ENCODE measurements at regions not wholly inside any gene's neighbourhood (a gene's known extent, or its start where the extent isn't known, plus 50 kb on each side); places are given as distances from the start of the nearest gene placed in this dataset.
"Not testable (repeated sequence)": the region's sequence is repeated elsewhere in the genome, so short reads cannot be mapped to it uniquely, and the experiment has no call there.

GRCh38 chr14:106269451-106270204 is 743.2 kb downstream of the TMEM121 start:
- no peak overlapping the region for H3K9ac ChIP-seq (ENCODE audit: low read length)
- H4K12ac ChIP-seq (ENCODE audit: low read depth, low read length) = no peak overlapping the region
- no peaks in the 10 kb centered on the region for H3K27me3 ChIP-seq (ENCODE audit: insufficient read depth, low read length)
- no peak overlapping the region for H3K27ac ChIP-seq (ENCODE audit: low read depth, low read length)
- no peak overlapping the region for H2BK120ac ChIP-seq (ENCODE audit: insufficient read depth, low read length, poor library complexity)
- DNase-seq = no peak
- H3K4me2 ChIP-seq (ENCODE audit: low read length) = no peak overlapping the region
- H2BK12ac ChIP-seq (ENCODE audit: low read length) = no peak overlapping the region
- peaks cover 21% of the 10 kb centered on the region for H3K9me3 ChIP-seq (ENCODE audit: insufficient read depth, low read depth, low read length)
- H3K79me1 ChIP-seq (ENCODE audit: low read length) = no peaks in the 10 kb centered on the region
- H3K14ac ChIP-seq (ENCODE audit: low read length) = no peak overlapping the region
- no peak overlapping the region for H3K4me3 ChIP-seq (ENCODE audit: low read depth, low read length)
- H3K23ac ChIP-seq (ENCODE audit: low read length) = no peak overlapping the region
- H2BK5ac ChIP-seq (ENCODE audit: low read depth, low read length, poor library complexity) = no peak overlapping the region
- no peak overlapping the region for H4K91ac ChIP-seq (ENCODE audit: low read depth, low read length)
- H2AK5ac ChIP-seq (ENCODE audit: low read length) = no peak overlapping the region
- H3K18ac ChIP-seq (ENCODE audit: low read length) = no peak overlapping the region
- no CpG with 5 or more reads among the region's 12 CpGs for WGBS (ENCODE audit: extremely low coverage, insufficient coverage, insufficient read length)
- H3K4ac ChIP-seq (ENCODE audit: low read depth, low read length) = no peak overlapping the region
- no peaks in the 10 kb centered on the region for H3K4me1 ChIP-seq (ENCODE audit: control insufficient read depth in 1 of 2, insufficient read depth in 2 of 2, low read length in 2 of 2)
- no peaks in the 10 kb centered on the region for H3K36me3 ChIP-seq (ENCODE audit: control insufficient read depth in 1 of 2, insufficient read depth in 2 of 2, low read length in 2 of 2)
- no peaks in the 10 kb centered on the region for H3K79me2 ChIP-seq (ENCODE audit: control insufficient read depth, insufficient read depth, low read length, poor library complexity)
- H4K8ac ChIP-seq (ENCODE audit: low read depth, low read length) = no peak overlapping the region
- H2AFZ ChIP-seq (ENCODE audit: insufficient read depth, low read length, poor library complexity) = no peak overlapping the region

- peaks cover 26% of the 10 kb centered on the region for H3K9me3 ChIP-seq (ENCODE audit: insufficient read depth, low read depth, low read length)
- H3K9ac ChIP-seq (ENCODE audit: low read length); DNase-seq; H2BK5ac ChIP-seq (ENCODE audit: low read depth, low read length, poor library complexity); H3K4me3 ChIP-seq (ENCODE audit: low read depth, low read length); H3K79me2 ChIP-seq (ENCODE audit: control insufficient read depth, insufficient read depth, low read length, poor library complexity); H3K4me1 ChIP-seq (ENCODE audit: control insufficient read depth in 1 of 2, insufficient read depth in 2 of 2, low read length in 2 of 2); H2AK5ac ChIP-seq (ENCODE audit: low read length); H3K4me2 ChIP-seq (ENCODE audit: low read length); H3K79me1 ChIP-seq (ENCODE audit: low read length); H4K12ac ChIP-seq (ENCODE audit: low read depth, low read length); H3K14ac ChIP-seq (ENCODE audit: low read length); H3K4ac ChIP-seq (ENCODE audit: low read depth, low read length); H3K27me3 ChIP-seq (ENCODE audit: insufficient read depth, low read length); H2BK120ac ChIP-seq (ENCODE audit: insufficient read depth, low read length, poor library complexity); H3K23ac ChIP-seq (ENCODE audit: low read length); H3K27ac ChIP-seq (ENCODE audit: low read depth, low read length); H4K8ac ChIP-seq (ENCODE audit: low read depth, low read length); H3K18ac ChIP-seq (ENCODE audit: low read length); H2BK12ac ChIP-seq (ENCODE audit: low read length); H3K36me3 ChIP-seq (ENCODE audit: control insufficient read depth in 1 of 2, insufficient read depth in 2 of 2, low read length in 2 of 2); H4K91ac ChIP-seq (ENCODE audit: low read depth, low read length); H2AFZ ChIP-seq (ENCODE audit: insufficient read depth, low read length, poor library complexity): not testable (repeated sequence)
- no CpG with 5 or more reads among the region's 4 CpGs for WGBS (ENCODE audit: extremely low coverage, insufficient coverage, insufficient read length)
Observed at GRCh38 chr14:106270476-106271121, 744.2 kb downstream of the TMEM121 start.

GRCh38 chr14:106276326-106277267 is 750.2 kb downstream of the TMEM121 start:
- Histone ChIP-seq H3K36me3 (ENCODE audit: control insufficient read depth in 1 of 2, insufficient read depth in 2 of 2, low read length in 2 of 2) (no peaks in the 10 kb centered on the region), H4K12ac (ENCODE audit: low read depth, low read length) (no peak overlapping the region), H3K4me1 (ENCODE audit: control insufficient read depth in 1 of 2, insufficient read depth in 2 of 2, low read length in 2 of 2) (no peaks in the 10 kb centered on the region), H4K8ac (ENCODE audit: low read depth, low read length) (no peak overlapping the region), H3K18ac (ENCODE audit: low read length) (no peak overlapping the region), H3K4me3 (ENCODE audit: low read depth, low read length) (no peak overlapping the region), H2BK120ac (ENCODE audit: insufficient read depth, low read length, poor library complexity) (no peak overlapping the region), H3K27ac (ENCODE audit: low read depth, low read length) (no peak overlapping the region), H3K9ac (ENCODE audit: low read length) (no peak overlapping the region), H2BK12ac (ENCODE audit: low read length) (no peak overlapping the region), H3K4me2 (ENCODE audit: low read length) (no peak overlapping the region), H3K4ac (ENCODE audit: low read depth, low read length) (no peak overlapping the region), H2BK5ac (ENCODE audit: low read depth, low read length, poor library complexity) (no peak overlapping the region), H3K27me3 (ENCODE audit: insufficient read depth, low read length) (no peaks in the 10 kb centered on the region), H3K23ac (ENCODE audit: low read length) (no peak overlapping the region), H2AFZ (ENCODE audit: insufficient read depth, low read length, poor library complexity) (no peak overlapping the region), H3K14ac (ENCODE audit: low read length) (no peak overlapping the region), H2AK5ac (ENCODE audit: low read length) (no peak overlapping the region), H3K79me1 (ENCODE audit: low read length) (no peaks in the 10 kb centered on the region), H3K9me3 (ENCODE audit: insufficient read depth, low read depth, low read length) (peaks cover 30% of the 10 kb centered on the region), H4K91ac (ENCODE audit: low read depth, low read length) (no peak overlapping the region), H3K79me2 (ENCODE audit: control insufficient read depth, insufficient read depth, low read length, poor library complexity) (no peaks in the 10 kb centered on the region)
- no peak for DNase-seq
- WGBS (ENCODE audit: extremely low coverage, insufficient coverage, insufficient read length) = no CpG with 5 or more reads among the region's 12 CpGs

GRCh38 chr14:106277503-106277902 is 751.1 kb downstream of the TMEM121 start:
- Histone ChIP-seq H4K12ac (ENCODE audit: low read depth, low read length) (no peak overlapping the region), H2BK12ac (ENCODE audit: low read length) (no peak overlapping the region), H2BK120ac (ENCODE audit: insufficient read depth, low read length, poor library complexity) (no peak overlapping the region), H3K18ac (ENCODE audit: low read length) (no peak overlapping the region), H3K9ac (ENCODE audit: low read length) (no peak overlapping the region), H4K91ac (ENCODE audit: low read depth, low read length) (no peak overlapping the region), H3K79me1 (ENCODE audit: low read length) (no peaks in the 10 kb centered on the region), H3K36me3 (ENCODE audit: control insufficient read depth in 1 of 2, insufficient read depth in 2 of 2, low read length in 2 of 2) (no peaks in the 10 kb centered on the region), H2BK5ac (ENCODE audit: low read depth, low read length, poor library complexity) (no peak overlapping the region), H2AFZ (ENCODE audit: insufficient read depth, low read length, poor library complexity) (no peak overlapping the region), H3K9me3 (ENCODE audit: insufficient read depth, low read depth, low read length) (peaks cover 33% of the 10 kb centered on the region), H3K4me3 (ENCODE audit: low read depth, low read length) (no peak overlapping the region), H3K4me2 (ENCODE audit: low read length) (no peak overlapping the region), H3K27ac (ENCODE audit: low read depth, low read length) (no peak overlapping the region), H3K27me3 (ENCODE audit: insufficient read depth, low read length) (no peaks in the 10 kb centered on the region), H4K8ac (ENCODE audit: low read depth, low read length) (no peak overlapping the region), H2AK5ac (ENCODE audit: low read length) (no peak overlapping the region), H3K23ac (ENCODE audit: low read length) (no peak overlapping the region), H3K14ac (ENCODE audit: low read length) (no peak overlapping the region), H3K4ac (ENCODE audit: low read depth, low read length) (no peak overlapping the region), H3K4me1 (ENCODE audit: control insufficient read depth in 1 of 2, insufficient read depth in 2 of 2, low read length in 2 of 2) (no peaks in the 10 kb centered on the region), H3K79me2 (ENCODE audit: control insufficient read depth, insufficient read depth, low read length, poor library complexity) (no peaks in the 10 kb centered on the region)
- no CpG with 5 or more reads among the region's 3 CpGs for WGBS (ENCODE audit: extremely low coverage, insufficient coverage, insufficient read length)
- DNase-seq = no peak
